Head of caudate nucleus (tissue), 42 donors: ENCODE measurements at regions not wholly inside any gene's neighbourhood (a gene's known extent, or its start where the extent isn't known, plus 50 kb on each side); places are given as distances from the start of the nearest gene placed in this dataset.

Experiments used
- DNase-seq, 42 donors: peaks; one replicate each; pipeline versions ENCODE4 v3.0.0 to v3.0.0-alpha.2; 2020 to 2021; ENCODE audit warnings: mixed read lengths in 7 of 42
- intact Hi-C: fragments of 100-400 bp; cut with DNase I; formaldehyde crosslinking; loops from one replicate; pipeline ENCODE4 v1.15.0; 2022

- DNase-seq = no peak
- intact Hi-C loops = no loop called here
These were observed 52.3 kb upstream of the DPYSL4 start for GRCh38 chr10:132134241-132135052.

- DNase-seq = peak in 1 of 42 donors; percentile 3
- intact Hi-C loops = no loop called here
These were observed 51.5 kb upstream of the DPYSL4 start for GRCh38 chr10:132135053-132135872.

DNA sequence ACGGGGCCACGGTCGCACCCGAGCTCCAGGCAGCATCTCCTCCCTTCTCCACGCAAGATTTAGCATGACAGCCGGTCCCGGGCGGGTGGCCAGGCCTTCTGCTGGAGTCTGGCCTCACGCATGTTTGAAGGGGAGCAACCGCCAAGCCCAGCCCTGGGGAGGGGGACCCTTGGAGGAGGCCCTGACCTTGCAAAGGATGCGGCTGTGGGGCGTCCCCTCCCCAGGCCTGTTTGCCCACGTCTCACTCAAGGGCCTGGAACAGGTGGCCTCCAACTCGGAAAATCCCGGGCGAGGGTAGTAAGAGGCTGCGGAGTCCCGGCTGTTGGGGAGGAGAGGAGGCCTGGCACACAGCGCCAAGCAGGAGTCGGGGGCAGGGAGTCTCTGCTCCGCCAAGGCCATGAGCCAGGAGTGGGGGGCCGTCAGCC, 50.6 kb upstream of the DPYSL4 start:
- peak in 4 of 42 donors; percentile 3 to 27 (median 11) for DNase-seq
- intact Hi-C loops = no loop called here

DNA sequence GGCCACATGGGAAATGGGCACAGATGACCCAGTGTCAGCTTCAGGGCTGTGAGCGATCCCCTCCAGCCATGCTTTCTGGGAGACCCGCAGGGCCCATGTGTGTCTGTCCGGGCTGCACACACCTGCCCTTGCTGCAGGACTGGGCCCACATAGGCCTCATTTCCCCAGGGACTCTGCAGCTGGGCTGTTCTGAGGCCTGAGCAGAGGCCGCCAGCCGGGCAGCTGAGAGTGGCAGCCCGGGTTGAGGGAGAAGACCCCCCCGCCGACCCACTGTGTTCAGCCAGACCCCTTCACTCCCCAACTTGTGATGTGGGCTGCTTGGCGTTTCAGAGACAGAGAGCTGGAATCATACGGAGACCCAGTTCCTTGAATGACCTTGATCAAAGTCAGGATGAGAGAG, 50.1 kb upstream of the DPYSL4 start:
- intact Hi-C loops = no loop called here
- DNase-seq = peak in 5 of 42 donors; percentile 3 to 25 (median 11)
